Fibroblast of skin of abdomen (primary cell): ENCODE measurements at regions not wholly inside any gene's neighbourhood (a gene's known extent, or its start where the extent isn't known, plus 50 kb on each side); places are given as distances from the start of the nearest gene placed in this dataset.

Experiments
- DNase-seq: peaks from one replicate; pipeline ENCODE4 v3.0.0-alpha.2; 2013

DNA sequence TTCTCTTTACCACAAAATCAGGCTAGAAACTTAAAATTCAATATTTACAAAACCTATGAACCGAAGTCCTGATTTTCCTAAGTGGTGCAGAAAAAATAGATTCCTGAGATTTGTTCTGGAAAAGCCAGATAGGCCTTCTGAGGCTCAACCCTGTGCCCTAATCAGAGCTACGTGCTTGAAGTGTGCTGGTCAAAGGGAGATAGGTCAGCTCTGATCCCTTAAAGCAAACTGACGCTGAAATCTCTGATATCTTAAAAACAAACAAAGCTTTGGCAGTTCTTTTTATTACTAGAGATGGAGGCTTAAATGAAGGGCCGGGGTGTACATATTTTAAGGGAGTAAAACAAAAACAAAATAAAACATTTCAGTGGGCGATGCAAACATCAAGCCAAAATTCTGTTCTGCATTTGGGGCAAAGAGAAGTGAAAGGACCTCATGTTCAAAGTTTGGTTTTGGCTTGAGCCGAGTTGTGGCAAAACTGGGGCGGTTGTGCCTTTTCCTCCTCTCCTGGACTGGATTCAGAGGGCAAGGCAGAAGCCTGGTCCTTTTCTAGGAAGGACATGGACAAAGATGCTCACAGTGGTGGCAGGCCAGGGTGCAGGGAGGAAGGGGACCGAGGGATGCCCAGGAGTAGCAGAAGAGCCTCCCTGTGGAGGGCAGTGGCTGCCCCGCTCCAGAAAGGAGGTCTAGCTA lies 295.0 kb downstream of the CDCA7 start:
- DNase-seq, result no peak

GRCh38 chr2:173651891-173652290 lies 297.2 kb downstream of the CDCA7 start:
- DNase-seq, result no peak

- peak; percentile 93 for DNase-seq
Measured at GRCh38 chr2:173652311-173652710, 297.6 kb downstream of the CDCA7 start.

DNA sequence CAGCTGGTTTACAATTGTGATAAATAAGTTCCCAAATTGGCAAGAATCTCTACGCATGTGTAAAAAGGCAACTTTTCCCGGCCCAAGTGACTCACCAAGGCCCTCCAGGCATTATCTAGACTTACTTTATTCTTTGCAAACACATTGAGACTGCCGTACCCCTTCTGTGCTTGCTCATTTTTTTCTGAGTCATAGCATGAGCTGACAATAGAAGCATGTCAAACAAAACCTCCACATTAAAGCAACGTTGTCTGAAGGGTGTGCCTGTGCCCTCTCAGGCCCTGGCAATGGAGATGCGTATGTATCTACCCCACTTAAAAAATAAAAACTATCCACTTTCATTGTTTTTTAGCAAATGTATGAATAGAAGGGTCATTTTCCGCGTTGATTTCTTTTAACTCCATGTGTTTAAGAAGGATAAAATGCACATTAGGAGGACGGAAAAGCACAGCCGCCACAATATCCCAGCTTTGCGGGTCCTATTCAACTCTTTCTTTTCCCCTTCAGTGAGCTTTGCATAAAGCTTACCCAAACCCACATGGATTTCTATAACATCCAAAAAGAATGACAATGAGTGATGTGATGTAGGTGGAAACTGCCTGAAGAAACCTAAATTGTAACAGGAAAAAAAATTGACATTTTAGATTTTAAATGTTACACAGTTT lies 298.2 kb downstream of the CDCA7 start:
- DNase-seq, result peak; percentile 96

DNA sequence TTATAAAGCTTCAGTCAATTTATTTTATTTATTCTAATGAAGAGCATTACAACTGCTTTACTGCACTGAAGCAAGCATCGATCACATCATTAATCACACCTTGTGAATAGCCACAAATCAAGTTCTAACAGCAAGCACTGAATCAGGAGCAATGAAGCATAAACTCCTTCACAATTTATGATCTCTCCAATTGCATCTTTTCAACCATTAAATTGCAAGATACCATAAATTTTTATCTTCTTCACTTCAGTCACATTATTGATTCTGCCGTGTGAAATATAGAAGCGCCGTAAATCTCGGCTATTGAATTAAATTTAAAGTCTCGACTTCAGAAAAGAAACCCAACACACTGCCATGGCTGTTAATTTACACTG lies 298.7 kb downstream of the CDCA7 start:
- peak; percentile 52 for DNase-seq

DNA sequence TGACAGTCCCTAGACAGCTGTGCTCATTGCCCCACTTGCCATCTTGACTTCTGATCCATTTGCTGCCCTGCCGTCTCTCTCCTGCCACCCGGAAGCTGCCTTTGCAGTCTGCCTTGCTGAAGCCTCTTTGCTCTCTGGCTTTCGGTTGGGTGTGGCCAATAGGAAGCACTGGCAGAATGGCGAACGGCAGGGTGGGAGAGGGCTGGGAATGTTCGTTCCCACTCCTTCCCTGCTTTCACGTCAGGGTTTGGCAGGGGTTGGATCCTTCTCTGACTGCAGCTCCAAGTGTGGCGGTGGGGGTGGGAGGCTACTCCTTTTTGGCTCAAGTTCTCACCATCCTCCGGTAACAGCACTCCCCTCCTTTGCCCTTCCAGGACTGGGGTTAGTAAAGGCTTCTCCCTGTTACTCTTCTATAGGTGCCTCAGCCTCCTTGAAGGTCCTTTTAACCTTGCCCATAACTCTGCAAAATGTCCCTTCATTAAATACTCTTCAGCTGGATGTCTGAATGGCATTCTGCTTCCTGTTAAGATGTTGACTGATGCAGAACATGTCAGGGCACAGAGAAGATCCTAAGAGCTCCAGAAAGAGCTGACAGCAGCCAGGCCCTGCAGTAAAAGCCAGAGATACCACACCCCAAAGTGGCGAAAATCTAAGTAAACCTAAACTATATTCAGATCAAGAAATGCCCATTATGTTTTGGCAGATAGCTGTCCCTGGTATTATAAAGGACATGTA lies 299.7 kb downstream of the CDCA7 start:
- DNase-seq, result no peak

DNA sequence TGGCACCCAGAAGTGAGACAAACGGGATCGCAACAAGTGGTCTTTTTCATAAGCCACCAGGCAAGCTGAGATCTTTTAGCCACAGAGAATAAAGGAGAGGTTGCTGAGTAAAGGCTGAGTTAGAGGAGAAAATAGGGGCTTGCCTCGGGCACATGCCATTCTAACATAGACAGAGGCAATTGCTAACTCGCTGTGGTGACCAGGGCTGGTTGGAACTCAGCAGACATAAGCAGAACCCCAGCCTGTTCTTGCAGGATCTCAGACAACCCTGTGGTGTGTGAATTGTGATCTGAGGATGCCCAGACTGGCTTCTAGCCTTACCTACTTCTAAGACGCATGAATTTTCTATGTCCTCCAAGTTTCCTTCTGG lies 300.2 kb downstream of the CDCA7 start:
- DNase-seq, result no peak

- DNase-seq, result peak; percentile 40
Measured at GRCh38 chr2:173656086-173656485, 301.4 kb downstream of the CDCA7 start.

- peak; percentile 96 for DNase-seq
Measured at GRCh38 chr2:173657996-173658717, 303.5 kb downstream of the CDCA7 start.

DNA sequence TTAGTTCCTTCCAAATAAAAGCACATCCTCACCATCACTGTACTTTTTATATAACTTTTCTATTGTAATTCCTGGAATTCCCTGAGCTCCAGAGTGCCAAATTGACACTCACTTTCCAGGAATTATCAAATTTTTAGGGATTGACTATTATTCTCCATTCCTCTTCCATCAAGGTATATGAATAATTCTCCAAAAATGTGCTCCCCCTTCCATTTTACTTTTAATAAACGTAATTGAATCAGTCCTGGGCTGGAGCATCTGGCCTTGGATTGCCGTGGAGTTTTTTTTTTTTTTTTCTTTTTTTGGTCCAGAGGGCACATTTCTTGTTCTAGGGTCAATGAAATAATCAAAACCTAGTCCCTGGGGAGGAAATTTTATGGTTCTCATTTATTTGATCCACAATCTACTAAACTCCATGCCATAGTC lies 304.3 kb downstream of the CDCA7 start:
- DNase-seq, result peak; percentile 88

- peak; percentile 28 for DNase-seq
Measured at GRCh38 chr2:173659509-173659908, 304.8 kb downstream of the CDCA7 start.

DNA sequence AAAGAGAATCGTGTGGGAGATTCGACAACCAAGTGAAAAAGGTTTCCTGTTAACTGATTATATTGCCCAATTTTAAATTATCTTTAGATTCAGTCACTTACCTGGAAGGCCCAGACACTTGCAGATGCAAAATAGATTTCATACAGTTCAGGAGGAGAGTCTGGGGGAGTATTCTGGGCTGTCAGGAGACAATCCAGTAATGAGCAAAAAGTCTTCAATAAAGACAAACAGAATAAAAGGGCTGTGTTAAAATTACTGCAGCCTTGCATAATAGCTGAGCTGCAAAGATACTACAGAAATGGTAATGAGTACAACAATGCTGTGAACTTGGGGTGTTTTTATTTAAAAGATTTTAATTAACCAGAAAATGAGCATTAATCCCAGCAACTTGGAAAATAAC lies 303.6 kb downstream of the SP3 start:
- no peak for DNase-seq

DNA sequence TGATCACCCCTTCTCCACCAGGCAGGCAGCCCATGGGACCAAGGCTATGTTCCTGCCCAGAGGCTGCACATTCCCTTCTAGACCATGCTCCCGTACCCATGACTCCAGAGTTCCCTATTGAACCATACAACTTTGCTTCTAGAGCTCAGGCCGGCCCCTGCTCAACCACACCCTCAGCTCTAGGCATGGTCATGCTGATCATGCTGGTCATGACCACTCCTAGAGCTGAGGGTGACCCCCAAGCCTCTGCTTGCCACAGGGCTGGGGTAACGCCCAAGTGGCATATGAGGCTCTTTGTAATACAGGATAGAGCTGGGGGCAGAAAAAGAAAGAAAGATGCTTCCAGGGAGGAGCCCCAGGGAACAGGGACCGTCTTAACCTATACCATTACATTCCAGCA lies 301.8 kb downstream of the SP3 start:
- DNase-seq, result no peak

- no peak for DNase-seq
Measured at GRCh38 chr2:173663835-173664512, 301.2 kb downstream of the SP3 start.

DNA sequence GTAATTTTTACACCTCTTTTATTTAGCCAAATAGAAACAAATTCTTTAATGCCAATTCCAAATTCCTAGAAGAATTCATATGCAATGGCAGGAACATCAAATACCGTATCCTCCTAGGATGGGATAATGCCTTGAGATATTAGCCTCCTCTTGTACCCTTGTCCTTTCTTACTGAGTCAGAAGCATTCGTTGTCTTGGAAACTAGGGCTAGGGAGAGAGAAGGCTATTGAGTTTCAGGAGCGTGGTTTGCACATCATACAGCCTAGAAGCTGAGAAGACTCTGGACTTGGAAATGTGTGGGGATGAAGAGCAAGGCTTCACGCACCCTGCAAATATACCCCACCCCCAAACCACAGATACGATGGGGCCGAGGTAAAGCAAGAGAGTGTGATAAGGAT lies 300.7 kb downstream of the SP3 start:
- no peak for DNase-seq

DNA sequence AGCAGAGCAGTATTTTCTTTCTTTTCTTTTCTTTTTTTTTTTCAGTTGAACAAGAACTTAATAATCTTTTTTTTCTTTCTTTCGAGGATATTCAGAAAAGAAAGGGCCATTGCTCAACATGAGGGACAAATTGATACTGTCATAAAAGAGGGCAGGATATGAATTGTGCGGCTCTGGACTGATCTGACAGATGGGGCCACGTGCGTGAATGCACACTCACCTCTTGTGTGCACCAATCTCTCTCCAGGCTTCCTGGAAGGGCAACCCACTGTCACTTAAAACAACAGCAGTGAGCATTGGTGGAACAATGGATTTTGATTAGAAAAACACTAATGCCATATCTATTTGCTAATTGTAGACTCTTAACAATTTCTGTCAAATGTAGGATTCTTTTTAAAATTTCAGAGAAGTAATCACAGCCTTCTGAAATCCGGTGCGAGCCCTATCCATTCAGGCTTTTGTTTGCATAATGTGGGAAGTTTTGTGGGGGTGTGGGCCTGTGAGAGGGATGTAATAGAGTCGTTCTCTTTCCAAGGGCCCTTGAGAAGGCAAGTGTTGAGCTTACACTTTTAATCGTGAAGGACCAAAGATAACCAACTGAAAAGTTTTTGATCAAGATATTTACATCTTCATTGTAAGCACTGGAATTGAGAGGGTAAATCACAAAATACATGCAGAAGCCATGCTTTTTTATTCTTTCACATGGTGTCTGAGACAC lies 298.8 kb downstream of the SP3 start:
- no peak for DNase-seq

- DNase-seq, result no peak
Measured at GRCh38 chr2:173667014-173667413, 298.2 kb downstream of the SP3 start.

DNA sequence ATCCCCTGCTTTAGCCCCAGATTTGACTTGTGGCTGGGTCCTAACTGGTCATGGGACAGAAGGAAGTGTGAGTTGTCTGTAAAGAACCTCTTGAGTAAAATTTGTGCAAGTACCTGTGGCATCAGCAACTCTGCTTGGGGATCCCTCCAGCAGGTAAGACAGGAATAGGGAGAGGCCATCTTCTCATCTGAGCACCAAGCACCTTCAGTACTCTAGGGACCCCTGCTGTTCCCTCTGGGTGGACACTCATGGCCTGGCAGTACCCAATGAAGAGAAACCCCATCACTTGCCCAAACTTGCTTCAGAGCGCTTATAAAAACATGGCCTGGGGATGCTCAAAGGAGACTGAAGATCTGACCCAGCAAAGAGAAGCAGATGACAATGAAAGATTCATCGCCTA lies 297.8 kb downstream of the SP3 start:
- DNase-seq, result no peak

GRCh38 chr2:173669271-173669853 lies 295.8 kb downstream of the SP3 start:
- peak; percentile 46 for DNase-seq

DNA sequence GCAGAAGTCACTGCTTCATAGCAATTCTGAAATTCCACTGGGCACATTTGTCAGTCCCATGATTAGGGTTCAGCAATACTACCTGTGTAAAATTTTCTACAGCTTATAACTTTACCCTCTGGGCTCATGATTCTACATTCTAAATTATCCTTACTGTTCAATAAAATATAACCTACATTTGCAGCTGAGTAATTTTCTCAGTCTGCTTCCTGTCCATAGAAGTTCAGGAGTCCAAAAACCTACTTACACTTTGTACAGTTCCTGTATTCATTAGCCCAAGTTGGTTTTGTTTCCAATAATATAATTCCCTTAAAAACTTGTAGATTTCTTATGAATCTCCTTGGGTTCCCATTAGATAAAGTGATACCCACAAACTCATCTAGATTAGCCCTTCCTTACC lies 295.3 kb downstream of the SP3 start:
- DNase-seq, result no peak

GRCh38 chr2:173672573-173673340 lies 292.4 kb downstream of the SP3 start:
- DNase-seq, result no peak
